Stimulated activated naive CD4-positive, alpha-beta T cell (primary cell): ENCODE measurements at regions not wholly inside any gene's neighbourhood (a gene's known extent, or its start where the extent isn't known, plus 50 kb on each side); places are given as distances from the start of the nearest gene placed in this dataset.
A peak's percentile ranks its signal among the peaks of the same experiment; 100 is the strongest.

Experiments
- DNase-seq, 6 experiments: peaks; one replicate each; lab custom pipeline; 2025; lab: John Stamatoyannopoulos, UW

DNA sequence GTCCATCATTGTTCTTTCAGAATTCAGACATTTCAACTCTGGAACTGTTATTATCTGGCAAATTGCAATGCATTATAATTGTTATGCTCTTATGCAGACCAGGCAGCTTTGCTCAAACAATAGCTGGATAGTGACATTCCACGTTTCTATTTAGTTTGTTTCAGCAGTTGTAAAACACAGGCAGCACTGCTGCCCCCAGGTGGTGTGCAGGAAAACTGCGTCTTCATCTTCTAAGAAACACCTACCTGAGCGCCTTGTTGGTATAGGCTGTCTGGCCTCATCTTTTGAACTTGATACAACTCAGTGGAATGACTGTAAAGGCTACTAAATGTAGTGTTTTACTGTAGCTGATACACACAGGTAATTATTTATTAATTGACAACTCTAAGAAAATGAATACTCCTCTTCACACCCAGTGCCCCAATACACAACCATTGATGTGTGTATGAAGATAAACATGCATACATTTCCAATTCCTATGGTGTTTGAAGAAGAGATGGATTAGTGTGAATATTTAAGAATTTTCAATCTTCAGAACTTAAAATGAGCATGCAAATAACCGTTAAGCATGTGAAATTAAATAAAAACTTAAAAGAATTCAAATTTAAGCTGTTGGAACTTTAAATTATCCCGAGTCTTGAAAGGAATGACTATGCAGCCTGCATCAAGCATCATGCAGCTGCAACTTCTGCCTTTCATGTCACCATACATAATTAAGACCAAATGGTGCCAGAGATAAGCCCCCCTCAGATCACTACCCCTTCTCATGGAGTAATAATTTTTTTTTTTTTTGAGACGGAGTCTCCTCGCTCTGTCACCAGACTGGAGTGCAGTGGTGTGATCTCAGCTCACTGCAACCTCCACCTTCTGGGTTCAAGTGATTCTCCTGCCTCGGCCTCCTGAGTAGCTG lies 85.6 kb downstream of the CD8B2 start:
- DNase-seq: no peak

DNA sequence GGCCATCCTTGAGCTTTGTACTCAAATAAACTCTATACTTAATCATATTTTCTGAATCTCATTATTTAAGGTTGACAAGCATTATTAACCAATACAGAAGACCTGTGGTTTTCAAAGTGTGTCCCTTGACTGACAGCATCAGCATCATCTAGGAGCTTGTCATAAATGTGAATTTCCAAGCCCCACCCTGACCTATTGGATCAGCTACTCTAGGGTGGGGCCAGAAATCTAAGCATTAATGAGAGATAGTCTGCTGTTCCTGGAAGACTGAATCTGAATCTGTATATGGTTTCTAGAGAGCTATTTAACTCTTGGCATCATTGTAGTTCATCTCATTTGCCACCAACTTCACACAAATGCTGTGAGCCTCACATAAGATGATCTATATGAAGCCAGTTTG lies 86.6 kb downstream of the CD8B2 start:
- no peak for DNase-seq

DNA sequence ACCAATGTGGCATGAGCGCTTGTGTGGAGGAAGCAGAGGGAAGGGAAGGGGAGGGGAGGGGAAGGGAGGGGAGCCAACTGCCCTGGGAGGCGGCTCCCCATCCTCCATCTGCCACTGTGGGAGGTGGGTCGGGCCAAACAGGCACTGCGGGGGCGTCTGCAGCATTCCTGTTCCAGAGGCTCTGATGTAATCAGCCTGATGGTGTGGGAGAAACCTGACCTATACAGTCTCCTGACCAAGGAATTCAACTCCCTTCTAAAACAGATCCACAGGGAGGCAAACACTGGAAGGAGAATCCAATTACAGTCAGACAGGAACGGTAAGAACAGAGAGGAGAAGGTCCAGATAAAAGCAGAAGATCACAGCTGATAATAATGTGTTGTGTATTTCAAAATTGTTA lies 88.8 kb downstream of the CD8B2 start:
- DNase-seq: no peak

DNA sequence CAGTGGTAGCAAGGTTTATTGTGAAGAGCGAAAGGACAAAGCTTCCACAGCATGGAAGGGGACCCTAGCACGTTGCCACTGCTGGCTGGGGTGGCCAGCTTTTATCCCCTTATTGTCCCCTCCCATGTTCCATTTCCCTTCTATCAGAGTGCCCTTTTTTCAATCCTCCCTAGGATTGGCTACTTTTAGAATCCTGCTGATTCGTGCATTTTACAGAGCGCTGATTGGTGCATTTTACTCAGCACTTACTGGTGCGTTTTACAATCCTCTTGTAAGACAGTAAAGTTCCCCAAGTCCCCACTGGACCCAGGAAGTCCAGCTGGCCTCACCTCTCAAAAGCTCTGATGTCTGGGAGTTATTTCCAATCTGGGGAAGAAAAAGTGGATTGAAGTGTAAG lies 90.1 kb downstream of the CD8B2 start:
- DNase-seq: no peak

DNA sequence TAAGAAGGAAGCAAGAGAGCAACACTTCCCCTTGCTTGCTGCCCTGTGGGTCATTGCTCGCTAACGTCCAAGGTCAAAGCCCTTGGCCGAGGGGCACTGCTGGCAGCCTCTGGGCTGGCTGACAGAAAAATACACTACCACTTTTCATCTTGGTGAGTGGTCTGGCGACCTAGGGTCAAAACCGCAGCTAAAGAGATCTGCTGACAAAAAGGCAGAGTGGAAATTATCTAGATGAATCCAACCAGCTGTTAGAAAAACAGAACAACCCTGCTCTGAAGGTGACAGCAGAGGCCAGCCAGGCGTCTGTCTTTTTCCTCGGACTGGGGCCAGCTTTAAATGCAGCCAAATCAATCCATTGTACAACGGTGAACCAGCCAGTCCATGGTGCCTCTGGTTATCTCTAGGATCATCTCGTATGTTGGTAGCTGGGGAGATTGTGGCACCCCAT lies 92.6 kb downstream of the CD8B2 start:
- no peak for DNase-seq

DNA sequence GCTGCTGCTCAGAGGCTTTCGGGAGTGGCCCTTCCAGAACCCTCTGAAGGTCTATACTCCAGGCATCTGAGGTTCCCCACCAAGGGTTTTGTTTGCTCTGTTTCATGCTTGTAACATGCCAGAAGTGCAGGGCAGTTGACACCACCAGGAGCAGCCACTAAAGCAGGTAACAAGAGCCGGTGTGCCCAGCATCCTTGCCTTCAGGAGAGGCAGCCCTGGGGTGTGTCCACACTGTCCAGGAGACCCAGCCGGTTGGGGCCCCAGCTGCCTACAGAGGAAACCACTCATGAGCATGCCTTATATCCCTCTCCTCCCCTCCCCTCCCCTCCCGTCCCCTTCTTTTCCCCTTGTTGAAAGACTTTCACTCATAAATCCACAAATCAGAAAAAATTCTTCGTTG lies 93.1 kb downstream of the CD8B2 start:
- DNase-seq: no peak

DNA sequence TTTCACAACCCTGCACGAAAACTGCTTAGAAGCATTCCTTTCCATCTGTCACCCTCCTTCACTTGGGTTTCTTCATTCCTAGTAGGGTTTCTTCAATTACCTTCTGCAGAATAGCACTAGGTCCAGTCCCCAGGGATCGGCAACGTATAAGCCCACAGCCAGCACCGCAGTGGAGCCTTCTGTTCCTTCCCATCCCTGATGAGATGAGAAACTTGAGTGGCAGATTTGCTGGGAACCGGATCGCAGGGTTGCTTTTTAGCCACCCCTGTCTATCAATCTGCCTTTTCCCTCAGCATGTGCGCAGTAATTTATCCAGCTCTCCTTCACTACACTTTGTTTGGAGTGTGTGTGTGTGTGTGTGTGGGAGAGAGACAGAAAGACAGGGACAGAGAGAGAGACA lies 94.2 kb downstream of the CD8B2 start:
- no peak for DNase-seq

DNA sequence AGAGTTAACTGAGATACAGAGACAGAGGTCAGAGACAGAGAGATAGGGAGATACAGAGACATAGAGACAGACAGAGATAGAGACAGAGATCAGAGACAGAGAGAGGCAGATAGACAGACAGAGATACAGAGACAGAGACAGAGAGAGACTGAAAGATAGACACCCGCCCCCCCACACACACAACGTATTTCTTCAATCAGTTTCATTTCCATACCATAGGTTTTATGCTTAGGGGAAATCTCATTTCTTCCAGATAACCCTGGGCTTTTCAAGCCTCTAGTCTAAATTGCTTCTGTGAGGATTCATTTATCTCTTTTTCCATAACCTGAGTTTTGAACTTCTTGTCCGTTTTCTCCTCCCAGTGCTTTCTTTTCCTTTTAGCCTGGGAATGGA lies 94.6 kb downstream of the CD8B2 start:
- peak in 1 of 6 experiments; percentile 47 for DNase-seq

DNA sequence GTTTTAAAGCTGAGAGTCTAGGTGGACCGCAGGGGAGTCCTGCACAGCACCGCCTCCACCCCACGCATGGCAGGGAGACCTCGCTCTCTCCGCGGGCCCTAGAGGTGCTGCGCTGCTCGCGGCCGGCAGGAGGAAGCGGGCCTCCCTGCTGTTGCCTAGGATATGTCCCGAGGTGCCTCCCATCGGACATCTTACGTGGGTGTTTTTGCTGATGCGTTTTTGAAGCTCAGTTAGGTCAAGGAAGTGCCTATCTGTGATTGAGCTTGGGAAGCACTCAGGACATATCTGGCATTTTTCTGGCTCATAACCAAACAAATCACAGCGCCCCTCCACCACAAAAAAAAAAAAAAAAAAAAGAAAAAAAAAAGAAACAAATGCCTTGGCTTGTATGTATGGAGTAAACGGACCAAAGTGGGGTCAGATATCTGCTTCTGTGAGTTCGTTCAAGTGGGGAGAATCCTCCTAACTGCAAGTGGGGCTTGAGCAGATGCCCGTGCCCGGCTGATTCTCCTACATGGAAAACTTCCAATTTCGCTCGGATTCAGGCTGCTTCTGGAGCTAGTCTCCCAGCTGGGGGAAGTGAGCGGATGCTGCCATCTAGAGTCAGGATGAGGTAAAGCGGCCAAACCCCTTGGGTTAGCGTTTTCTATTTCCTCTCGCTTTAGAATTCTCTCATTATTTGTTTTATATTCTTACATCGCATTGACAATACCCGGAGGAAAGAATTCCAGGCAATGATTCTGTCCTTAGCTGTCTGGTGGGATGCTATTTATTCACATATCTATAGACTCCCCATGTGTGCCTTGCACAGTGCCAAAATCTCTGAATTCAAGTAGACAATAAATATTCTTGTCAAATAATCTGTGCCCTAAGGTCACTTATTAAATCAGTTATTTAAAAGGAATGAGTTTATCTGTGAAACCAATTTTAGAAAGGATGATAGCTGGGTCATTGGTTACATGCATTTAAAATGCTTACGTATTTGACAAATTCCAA lies 95.3 kb downstream of the CD8B2 start:
- peak; percentile 23 to 70 (median 42) for DNase-seq

DNA sequence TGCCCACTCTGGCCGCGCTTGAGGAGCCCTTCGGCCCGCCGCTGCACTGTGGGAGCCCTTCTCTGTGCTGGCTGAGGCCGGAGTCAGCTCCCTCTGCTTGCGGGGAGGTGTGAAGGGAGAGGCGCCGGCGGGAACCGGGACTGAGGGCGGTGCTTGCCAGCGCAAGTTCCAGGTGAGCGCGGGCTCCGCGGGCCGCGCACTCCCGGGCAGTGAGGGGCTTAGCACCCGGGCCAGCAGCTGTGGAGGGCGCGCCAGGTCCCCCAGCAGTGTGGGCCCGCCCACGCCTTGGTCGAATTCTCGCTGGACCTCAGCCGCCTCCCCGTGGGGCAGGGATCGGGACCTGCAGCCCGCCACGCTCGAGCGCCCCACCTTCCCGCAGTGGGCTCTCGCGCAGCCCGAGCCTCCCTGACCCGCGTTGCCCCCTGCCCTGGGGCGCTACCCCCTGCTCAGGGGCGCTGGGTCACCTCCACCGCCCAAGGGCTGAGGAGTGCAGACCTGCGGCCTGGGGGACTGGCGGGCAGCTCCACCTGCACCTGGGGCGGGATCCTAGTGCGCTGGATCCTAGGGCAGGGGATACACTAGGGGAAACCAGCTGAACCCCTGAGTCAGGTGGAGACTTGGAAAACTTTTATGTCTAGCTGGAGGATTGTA lies 97.3 kb downstream of the CD8B2 start:
- DNase-seq: no peak

DNA sequence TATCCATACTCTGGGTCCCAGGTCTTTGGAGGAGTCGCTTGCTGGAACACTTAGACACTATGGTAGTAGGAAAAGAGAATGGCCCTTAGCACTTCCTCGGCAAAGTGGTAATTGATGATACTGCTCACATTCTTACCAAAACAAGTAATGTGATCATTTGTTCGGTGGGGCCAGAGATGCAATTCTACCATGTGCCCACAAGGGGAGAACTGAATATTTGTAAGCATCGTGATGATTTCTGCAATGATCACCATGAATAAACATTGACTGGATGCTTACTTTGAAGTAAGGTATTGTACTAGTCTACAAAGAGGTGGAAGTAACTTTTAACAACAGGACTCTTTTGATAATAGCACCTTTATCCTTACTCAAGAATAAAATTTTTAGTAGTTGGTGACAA lies 109.7 kb downstream of the CD8B2 start:
- DNase-seq: no peak

DNA sequence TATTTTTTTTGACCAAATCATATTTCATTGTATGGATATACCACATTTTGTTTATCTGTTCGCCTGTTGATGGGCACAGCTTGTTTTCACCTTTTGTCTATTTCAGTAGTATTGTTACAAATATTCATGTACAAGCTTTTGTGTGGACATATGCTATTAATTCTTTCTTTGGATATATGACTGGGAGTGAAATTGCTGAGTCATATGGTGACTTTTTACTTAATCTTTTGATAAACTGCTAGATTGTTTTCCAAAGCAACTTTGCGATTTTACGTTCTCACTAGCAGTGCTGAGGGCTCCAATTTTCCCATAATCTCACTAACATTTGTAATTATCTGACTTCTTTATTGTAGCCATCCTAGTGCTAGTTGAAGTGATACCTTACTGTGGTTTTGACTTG lies 112.4 kb downstream of the CD8B2 start:
- no peak for DNase-seq

DNA sequence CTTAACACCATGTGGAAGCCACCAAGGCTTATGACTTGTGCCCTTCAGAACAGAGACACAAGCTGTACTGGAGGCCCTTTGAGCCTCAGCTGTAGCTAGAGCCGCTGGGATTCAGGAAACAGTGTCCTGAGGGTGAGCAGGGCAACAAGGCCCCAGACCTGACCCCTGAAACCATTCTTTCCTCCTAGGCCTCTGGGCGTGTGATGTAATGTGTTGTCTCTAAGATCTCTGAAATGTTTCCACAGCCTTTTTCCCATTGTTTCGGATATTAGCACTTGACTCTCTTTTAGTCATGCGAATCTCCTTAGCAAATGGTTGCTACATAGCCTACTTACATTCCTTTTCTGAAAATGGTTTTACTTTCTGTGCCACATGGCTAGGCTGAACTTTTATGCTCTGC lies 114.9 kb downstream of the CD8B2 start:
- no peak for DNase-seq

DNA sequence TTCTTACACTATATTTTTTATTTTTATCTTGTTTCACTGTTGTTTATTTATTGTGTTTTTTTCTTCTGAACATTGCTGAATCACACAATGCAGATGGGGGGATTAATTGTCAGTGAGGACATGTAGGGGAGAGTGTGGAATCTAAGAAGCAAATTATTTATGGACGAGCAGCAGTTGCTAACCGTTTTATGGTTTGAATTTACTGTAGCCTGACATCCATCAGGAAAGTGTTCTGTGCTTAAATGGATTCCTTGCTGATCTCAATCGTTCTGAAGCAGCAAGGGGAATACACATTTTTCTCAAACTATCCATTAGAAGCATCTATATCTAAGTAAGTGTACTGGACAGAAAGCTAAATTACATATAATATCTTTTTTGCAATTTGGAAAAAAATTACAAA lies 119.5 kb downstream of the CD8B2 start:
- DNase-seq: no peak

DNA sequence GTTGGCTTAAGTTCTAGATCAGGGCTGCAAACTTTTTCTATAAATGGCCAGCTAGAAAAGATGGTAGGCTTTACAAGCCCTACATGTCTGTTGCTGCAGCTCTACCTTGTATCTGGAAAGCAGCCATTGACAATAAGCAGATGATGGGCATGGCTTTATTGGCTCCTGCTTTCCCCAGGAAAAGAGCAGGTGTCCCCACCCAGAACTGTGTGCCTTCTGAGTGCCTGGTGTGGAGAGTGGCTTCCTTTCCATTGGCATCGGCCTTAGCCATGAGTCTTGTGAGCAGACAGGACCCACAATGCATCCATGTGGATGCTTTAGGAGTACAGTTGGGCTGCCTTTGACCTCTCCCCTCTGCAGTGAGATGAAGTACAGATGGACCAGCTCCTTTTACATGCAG lies 120.2 kb downstream of the CD8B2 start:
- no peak for DNase-seq

DNA sequence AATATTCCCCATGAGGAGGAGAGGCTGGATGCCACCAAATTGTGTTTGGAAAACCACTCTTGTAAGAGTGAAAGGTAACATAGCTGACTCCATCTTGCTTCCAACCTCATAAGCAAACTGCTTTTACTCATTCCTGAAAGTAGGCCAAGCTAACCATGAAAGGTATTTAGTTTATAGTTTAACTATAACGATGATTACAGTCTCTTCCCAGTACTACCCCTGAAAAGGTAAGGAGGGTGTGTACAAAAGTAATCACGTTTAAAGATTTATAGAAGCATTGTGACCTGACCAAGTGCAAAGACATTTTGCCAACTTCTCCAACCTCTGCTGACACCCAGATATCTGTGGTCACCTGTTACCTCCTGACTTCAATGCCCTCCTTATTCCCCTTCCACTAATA lies 122.6 kb downstream of the CD8B2 start:
- no peak for DNase-seq

DNA sequence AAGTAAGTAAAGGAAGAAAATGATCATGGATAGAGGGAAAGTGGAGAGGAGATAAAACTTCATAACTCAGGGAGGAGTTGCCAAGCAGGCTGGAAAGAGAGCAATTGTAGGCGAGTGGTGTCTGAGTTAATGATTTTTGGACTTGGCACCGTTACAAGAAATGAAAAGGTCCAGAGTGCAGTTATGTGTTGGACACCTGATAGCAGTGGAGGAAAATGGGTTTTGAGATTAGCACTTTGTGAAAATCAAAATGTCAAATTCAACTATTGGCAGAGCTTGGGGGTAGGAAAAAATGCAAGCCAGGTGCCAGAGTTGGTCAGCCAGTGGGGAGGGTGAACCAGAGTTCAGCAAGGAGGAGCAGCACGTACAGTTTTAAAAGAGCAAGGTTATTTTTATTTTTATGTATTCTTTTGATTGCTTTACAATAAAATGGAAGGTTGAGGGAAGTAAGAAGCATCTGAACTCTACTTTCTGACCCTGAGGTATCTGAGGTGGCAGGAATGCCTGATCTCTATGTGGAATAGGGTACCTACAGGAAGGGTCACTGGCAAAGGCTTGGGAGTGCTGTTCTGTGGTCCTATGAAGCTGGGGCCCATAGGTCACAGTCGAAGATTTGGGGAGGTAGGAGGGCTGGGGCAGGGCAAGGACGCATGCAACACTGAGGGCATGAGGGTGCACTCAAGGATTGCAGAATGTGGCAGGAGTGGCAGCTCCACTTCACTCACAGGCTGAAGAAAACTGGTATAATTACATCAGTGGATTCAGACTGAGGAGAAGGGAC lies 127.5 kb downstream of the CD8B2 start:
- no peak for DNase-seq

DNA sequence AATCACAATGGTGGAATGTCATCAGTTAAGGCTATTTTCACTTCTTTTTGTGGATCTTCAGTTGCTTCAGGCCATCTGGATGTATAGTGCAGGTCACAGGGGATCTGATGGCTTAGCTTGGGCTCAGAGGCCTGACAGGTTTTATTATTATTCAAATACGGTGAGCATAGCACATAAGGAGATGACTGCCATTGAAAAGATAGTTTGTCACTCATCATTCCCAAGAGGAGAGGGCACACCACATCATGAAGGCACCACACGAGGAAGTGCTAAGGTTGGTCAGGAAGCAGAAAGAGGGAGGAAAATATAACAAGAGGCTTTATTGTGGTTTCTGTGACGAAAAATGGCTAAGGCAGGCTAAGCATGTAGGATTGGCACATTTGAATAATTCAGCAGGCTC lies 131.4 kb downstream of the CD8B2 start:
- DNase-seq: no peak

DNA sequence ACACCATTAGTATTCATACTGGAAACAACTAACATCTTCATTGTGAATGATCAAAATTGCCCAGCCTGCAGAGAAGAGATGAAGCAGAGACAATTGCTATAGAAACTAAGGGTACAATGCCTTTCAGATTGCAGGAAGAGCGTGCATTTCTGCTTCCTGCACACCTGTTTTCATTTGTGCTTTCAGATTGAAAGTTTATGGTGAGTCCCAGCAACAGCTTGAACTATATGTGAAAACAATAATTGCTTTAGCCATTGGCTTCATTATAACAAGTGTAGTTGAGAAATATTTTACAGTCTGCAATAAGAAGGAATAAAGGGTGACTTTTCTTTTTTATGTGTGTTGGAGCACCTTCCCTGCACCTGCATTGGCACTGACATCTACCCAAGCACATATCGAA lies 136.3 kb downstream of the CD8B2 start:
- no peak for DNase-seq

DNA sequence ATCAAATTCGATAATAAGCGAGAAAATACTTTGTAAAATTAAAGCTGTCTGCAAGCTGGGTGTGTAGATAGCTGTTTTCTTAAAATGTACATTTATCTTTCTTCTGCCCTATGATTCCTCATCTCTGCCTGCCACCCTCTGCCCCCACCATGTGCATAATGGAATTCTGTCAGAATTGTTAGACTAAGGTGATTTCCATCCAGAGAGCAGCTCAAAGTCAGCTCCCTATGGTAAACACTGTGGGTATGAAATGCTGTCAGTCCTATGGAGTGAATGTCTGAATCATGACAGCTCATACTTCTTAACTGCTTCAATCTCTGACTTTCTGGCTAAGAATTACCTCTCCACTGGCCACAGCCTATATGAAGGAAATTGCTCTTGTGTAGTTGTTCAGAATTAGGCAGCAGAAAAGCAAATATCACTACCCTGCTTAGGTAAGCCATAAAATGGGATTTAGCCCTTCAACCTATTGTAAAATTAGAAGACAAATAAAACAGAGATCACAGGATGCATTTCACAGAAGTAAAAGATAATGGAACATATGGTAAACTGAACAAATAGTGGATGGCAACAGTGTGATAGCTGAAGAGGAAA lies 137.7 kb downstream of the CD8B2 start:
- DNase-seq: no peak

DNA sequence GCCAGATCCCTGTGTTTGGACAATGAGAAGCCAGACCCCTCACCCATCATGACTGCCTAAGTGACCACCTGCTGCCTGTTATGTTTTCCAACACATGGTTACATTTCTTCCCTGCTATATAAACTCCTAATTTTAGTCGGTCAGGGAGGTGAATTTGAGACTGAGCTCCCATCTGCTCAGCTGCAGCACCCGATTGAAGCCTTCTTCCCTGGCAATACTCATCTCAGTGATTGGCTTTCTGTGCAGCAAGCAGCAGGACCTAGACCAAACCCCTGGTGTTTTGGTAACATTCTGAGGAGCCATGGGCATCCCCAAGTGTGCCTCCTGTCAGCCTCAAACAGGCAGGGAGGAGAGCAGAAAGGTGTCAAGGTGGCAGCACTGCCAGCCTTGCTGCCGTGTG lies 141.2 kb downstream of the CD8B2 start:
- no peak for DNase-seq
